HEK293 (cell line): ENCODE measurements at regions not wholly inside any gene's neighbourhood (a gene's known extent, or its start where the extent isn't known, plus 50 kb on each side); places are given as distances from the start of the nearest gene placed in this dataset.

Experiments used
- CTCF ChIA-PET: fragments of 350-600 bp; formaldehyde crosslinking; extraction: SDS; loops from one replicate; lab custom pipeline; 2021; ENCODE audit warnings: antibody characterized with exemption; lab: Yijun Ruan, JAX
- POLR2A ChIA-PET: fragments of 300-600 bp; formaldehyde crosslinking; extraction: SDS; loops from one replicate; lab custom pipeline; 2020; ENCODE audit warnings: antibody characterized with exemption, inconsistent platforms; lab: Yijun Ruan, JAX
- H3K27ac ChIP-seq: fragments of 200-500 bp; sonication (Bioruptor generic); 2 replicates; pipeline ENCODE4 v1.5.1; 2014; ENCODE audit warnings: low read depth, low read length, control low read depth, inconsistent platforms; ENCODE audit errors: extremely low read depth
- H3K36me3 ChIP-seq, 2 experiments: fragments of 200-500 bp in 1 of 2; sonication (Bioruptor generic) in 1 of 2; 1 replicate in 1 of 2; 2 replicates in 1 of 2; pipeline ENCODE4 v1.5.1; 2014 to 2017; ENCODE audit warnings: inconsistent platforms in 2 of 2, low read length in 2 of 2; ENCODE audit not compliant: control insufficient read depth in 2 of 2, insufficient read depth in 1 of 2
- H3K4me1 ChIP-seq: fragments of 200-500 bp; sonication (Bioruptor generic); 2 replicates; pipeline ENCODE4 v1.5.1; 2014; ENCODE audit warnings: mild to moderate bottlenecking, low read length, inconsistent platforms; ENCODE audit not compliant: control insufficient read depth, insufficient read depth
- H3K4me3 ChIP-seq: 2 replicates; pipeline ENCODE4 v1.5.1; 2011; ENCODE audit warnings: low read depth, mild to moderate bottlenecking, control low read depth, low read length, moderate library complexity
- H3K9me3 ChIP-seq: fragments of 200-500 bp; sonication (Bioruptor generic); 2 replicates; pipeline ENCODE4 v1.5.1; 2014; ENCODE audit warnings: low read depth, low read length, inconsistent platforms; ENCODE audit not compliant: control insufficient read depth, insufficient read depth
- BCL11A ChIP-seq: fragments of 450-650 bp; formaldehyde crosslinking; IDR thresholded peaks from 2 replicates; pipeline ENCODE4 v1.5.1; 2016; ENCODE audit warnings: low read depth, missing biosample characterization, missing genetic modification characterization
- BCL11B ChIP-seq: fragments of 450-650 bp; formaldehyde crosslinking; IDR thresholded peaks from 2 replicates; pipeline ENCODE4 v1.5.1; 2016; ENCODE audit warnings: low read depth, missing biosample characterization, missing genetic modification characterization
- GLI2 ChIP-seq: fragments of 450-650 bp; formaldehyde crosslinking; IDR thresholded peaks from 2 replicates; pipeline ENCODE4; 2017; ENCODE audit warnings: missing biosample characterization, missing genetic modification characterization, low read depth, borderline replicate concordance
- GLIS2 ChIP-seq: fragments of 450-650 bp; formaldehyde crosslinking; IDR thresholded peaks from 2 replicates; pipeline ENCODE4 v1.5.1; 2016; ENCODE audit warnings: missing biosample characterization, missing genetic modification characterization
- KLF7 ChIP-seq: fragments of 450-650 bp; formaldehyde crosslinking; IDR thresholded peaks from 2 replicates; pipeline ENCODE4 v1.5.1; 2016; ENCODE audit warnings: missing biosample characterization, missing genetic modification characterization, borderline replicate concordance
- KLF9 ChIP-seq: fragments of 450-650 bp; formaldehyde crosslinking; IDR thresholded peaks from 2 replicates; pipeline ENCODE4 v1.5.1; 2016; ENCODE audit warnings: missing biosample characterization, missing genetic modification characterization, low read depth
- OSR2 ChIP-seq: fragments of 450-650 bp; formaldehyde crosslinking; IDR thresholded peaks from 2 replicates; pipeline ENCODE4 v1.5.1; 2016; ENCODE audit warnings: missing biosample characterization, missing genetic modification characterization
- SP3 ChIP-seq: fragments of 450-650 bp; formaldehyde crosslinking; IDR thresholded peaks from 2 replicates; pipeline ENCODE4 v1.5.1; 2016; ENCODE audit warnings: missing biosample characterization, missing genetic modification characterization
- TCF7L2 ChIP-seq: IDR thresholded peaks from 2 replicates; pipeline ENCODE4 v1.6.1; 2011; ENCODE audit warnings: low read depth, mild to moderate bottlenecking, inconsistent platforms, low read length, moderate library complexity, borderline replicate concordance
- YY1 ChIP-seq: fragments of 450-650 bp; formaldehyde crosslinking; IDR thresholded peaks from 2 replicates; pipeline ENCODE4 v1.5.1; 2018; ENCODE audit warnings: missing biosample characterization, missing genetic modification characterization
- ZBTB21 ChIP-seq: fragments of 450-650 bp; formaldehyde crosslinking; IDR thresholded peaks from 2 replicates; pipeline ENCODE4 v1.5.1; 2017; ENCODE audit warnings: missing biosample characterization, missing genetic modification characterization
- ZBTB8A ChIP-seq: fragments of 450-650 bp; formaldehyde crosslinking; IDR thresholded peaks from 2 replicates; pipeline ENCODE4 v1.5.1; 2016; ENCODE audit warnings: missing biosample characterization, missing genetic modification characterization
- ZFP41 ChIP-seq: fragments of 450-650 bp; formaldehyde crosslinking; IDR thresholded peaks from 2 replicates; pipeline ENCODE4 v1.5.1; 2016; ENCODE audit warnings: missing biosample characterization, missing genetic modification characterization, borderline replicate concordance
- ZNF10 ChIP-seq: fragments of 450-650 bp; formaldehyde crosslinking; IDR thresholded peaks from 2 replicates; pipeline ENCODE4 v1.5.1; 2017; ENCODE audit warnings: missing biosample characterization, missing genetic modification characterization
- ZNF112 ChIP-seq: fragments of 450-650 bp; formaldehyde crosslinking; IDR thresholded peaks from 2 replicates; pipeline ENCODE4 v1.5.0; 2017; ENCODE audit warnings: missing biosample characterization, missing genetic modification characterization
- ZNF169 ChIP-seq: fragments of 450-650 bp; formaldehyde crosslinking; IDR thresholded peaks from 2 replicates; pipeline ENCODE4 v1.5.1; 2016; ENCODE audit warnings: missing biosample characterization, missing genetic modification characterization
- ZNF311 ChIP-seq: fragments of 450-650 bp; formaldehyde crosslinking; IDR thresholded peaks from 2 replicates; pipeline ENCODE4 v1.5.1; 2017; ENCODE audit warnings: missing biosample characterization, missing genetic modification characterization, borderline replicate concordance
- ZNF354C ChIP-seq: fragments of 450-650 bp; formaldehyde crosslinking; IDR thresholded peaks from 2 replicates; pipeline ENCODE4 v1.5.1; 2016; ENCODE audit warnings: missing biosample characterization, missing genetic modification characterization, low read depth, borderline replicate concordance
- ZNF426 ChIP-seq: fragments of 450-650 bp; formaldehyde crosslinking; IDR thresholded peaks from 2 replicates; pipeline ENCODE4 v1.5.1; 2017; ENCODE audit warnings: missing biosample characterization, missing genetic modification characterization, mild to moderate bottlenecking, inconsistent platforms, moderate library complexity
- ZNF549 ChIP-seq: fragments of 450-650 bp; IDR thresholded peaks from 2 replicates; pipeline ENCODE4 v1.5.1; 2018; ENCODE audit warnings: missing biosample characterization, missing genetic modification characterization, mild to moderate bottlenecking, inconsistent platforms, moderate library complexity
- ZNF558 ChIP-seq: fragments of 450-650 bp; formaldehyde crosslinking; IDR thresholded peaks from 2 replicates; pipeline ENCODE4 v1.5.1; 2016; ENCODE audit warnings: missing biosample characterization, missing genetic modification characterization
- ZNF621 ChIP-seq: fragments of 450-650 bp; formaldehyde crosslinking; IDR thresholded peaks from 2 replicates; pipeline ENCODE4 v1.5.1; 2017; ENCODE audit warnings: missing biosample characterization, missing genetic modification characterization
- ZNF629 ChIP-seq: fragments of 450-650 bp; formaldehyde crosslinking; IDR thresholded peaks from 2 replicates; pipeline ENCODE4 v1.5.1; 2017; ENCODE audit warnings: missing biosample characterization, missing genetic modification characterization
- ZNF701 ChIP-seq: fragments of 450-650 bp; formaldehyde crosslinking; IDR thresholded peaks from 2 replicates; pipeline ENCODE4 v1.5.1; 2016; ENCODE audit warnings: missing biosample characterization, missing genetic modification characterization
- ZNF747 ChIP-seq: fragments of 450-650 bp; formaldehyde crosslinking; IDR thresholded peaks from 2 replicates; pipeline ENCODE4 v1.5.1; 2016; ENCODE audit warnings: missing biosample characterization, missing genetic modification characterization
- TF ChIP-seq, protein P1 (sequence below): fragments of 450-650 bp; formaldehyde crosslinking; IDR thresholded peaks from 2 replicates; pipeline ENCODE4 v1.5.1; 2016; ENCODE audit warnings: missing biosample characterization, missing genetic modification characterization
- TF ChIP-seq, protein P2 (sequence below): fragments of 450-650 bp; formaldehyde crosslinking; IDR thresholded peaks from 2 replicates; pipeline ENCODE4 v1.5.1; 2017; ENCODE audit warnings: missing biosample characterization, missing genetic modification characterization
- TF ChIP-seq, protein P3 (sequence below): fragments of 450-650 bp; formaldehyde crosslinking; IDR thresholded peaks from 2 replicates; pipeline ENCODE4 v1.5.1; 2017; ENCODE audit warnings: missing biosample characterization, missing genetic modification characterization
- TF ChIP-seq, protein P4 (sequence below): fragments of 450-650 bp; formaldehyde crosslinking; IDR thresholded peaks from 2 replicates; pipeline ENCODE4 v1.5.1; 2017; ENCODE audit warnings: missing biosample characterization, missing genetic modification characterization
- TF ChIP-seq, protein P5 (sequence below): fragments of 450-650 bp; formaldehyde crosslinking; IDR thresholded peaks from 2 replicates; pipeline ENCODE4 v1.5.1; 2016; ENCODE audit warnings: missing biosample characterization, missing genetic modification characterization

DNA sequence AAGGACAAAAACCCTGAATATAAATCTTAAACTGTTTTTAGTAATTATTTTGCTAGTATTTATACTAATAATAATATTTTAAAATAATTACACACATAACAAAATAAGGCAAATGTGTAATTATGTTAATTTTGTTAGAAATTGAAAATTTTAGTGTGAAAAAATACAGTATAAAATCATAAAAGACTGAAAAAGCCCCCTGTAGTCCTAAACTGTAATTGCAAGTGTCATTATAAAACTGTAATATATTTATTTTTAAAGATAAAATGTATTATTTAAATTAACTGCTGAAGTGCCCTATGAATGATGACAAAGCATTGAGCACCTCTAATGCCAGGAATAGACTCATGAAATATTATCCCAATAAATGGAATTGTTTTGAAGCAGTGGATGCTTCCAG, 1117.7 kb downstream of the CBLN2 start (continued):
- TF ChIP-seq KLF7 (tag by site-specific recombination) (no peak), ZNF747 (tag by site-specific recombination) (no peak), ZNF629 (tag by site-specific recombination) (no peak), ZNF701 (no peak), GLI2 (tag by site-specific recombination) (no peak), ZNF621 (tag by site-specific recombination) (no peak), ZBTB8A (no peak), ZNF10 (tag by site-specific recombination) (no peak), ZNF112 (no peak)
- TF ChIP-seq, protein P1, sequence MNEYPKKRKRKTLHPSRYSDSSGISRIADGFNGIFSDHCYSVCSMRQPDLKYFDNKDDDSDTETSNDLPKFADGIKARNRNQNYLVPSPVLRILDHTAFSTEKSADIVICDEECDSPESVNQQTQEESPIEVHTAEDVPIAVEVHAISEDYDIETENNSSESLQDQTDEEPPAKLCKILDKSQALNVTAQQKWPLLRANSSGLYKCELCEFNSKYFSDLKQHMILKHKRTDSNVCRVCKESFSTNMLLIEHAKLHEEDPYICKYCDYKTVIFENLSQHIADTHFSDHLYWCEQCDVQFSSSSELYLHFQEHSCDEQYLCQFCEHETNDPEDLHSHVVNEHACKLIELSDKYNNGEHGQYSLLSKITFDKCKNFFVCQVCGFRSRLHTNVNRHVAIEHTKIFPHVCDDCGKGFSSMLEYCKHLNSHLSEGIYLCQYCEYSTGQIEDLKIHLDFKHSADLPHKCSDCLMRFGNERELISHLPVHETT (tag by site-specific recombination): no peak
- TF ChIP-seq, protein P2, sequence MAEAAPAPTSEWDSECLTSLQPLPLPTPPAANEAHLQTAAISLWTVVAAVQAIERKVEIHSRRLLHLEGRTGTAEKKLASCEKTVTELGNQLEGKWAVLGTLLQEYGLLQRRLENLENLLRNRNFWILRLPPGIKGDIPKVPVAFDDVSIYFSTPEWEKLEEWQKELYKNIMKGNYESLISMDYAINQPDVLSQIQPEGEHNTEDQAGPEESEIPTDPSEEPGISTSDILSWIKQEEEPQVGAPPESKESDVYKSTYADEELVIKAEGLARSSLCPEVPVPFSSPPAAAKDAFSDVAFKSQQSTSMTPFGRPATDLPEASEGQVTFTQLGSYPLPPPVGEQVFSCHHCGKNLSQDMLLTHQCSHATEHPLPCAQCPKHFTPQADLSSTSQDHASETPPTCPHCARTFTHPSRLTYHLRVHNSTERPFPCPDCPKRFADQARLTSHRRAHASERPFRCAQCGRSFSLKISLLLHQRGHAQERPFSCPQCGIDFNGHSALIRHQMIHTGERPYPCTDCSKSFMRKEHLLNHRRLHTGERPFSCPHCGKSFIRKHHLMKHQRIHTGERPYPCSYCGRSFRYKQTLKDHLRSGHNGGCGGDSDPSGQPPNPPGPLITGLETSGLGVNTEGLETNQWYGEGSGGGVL (tag by site-specific recombination): no peak

DNA sequence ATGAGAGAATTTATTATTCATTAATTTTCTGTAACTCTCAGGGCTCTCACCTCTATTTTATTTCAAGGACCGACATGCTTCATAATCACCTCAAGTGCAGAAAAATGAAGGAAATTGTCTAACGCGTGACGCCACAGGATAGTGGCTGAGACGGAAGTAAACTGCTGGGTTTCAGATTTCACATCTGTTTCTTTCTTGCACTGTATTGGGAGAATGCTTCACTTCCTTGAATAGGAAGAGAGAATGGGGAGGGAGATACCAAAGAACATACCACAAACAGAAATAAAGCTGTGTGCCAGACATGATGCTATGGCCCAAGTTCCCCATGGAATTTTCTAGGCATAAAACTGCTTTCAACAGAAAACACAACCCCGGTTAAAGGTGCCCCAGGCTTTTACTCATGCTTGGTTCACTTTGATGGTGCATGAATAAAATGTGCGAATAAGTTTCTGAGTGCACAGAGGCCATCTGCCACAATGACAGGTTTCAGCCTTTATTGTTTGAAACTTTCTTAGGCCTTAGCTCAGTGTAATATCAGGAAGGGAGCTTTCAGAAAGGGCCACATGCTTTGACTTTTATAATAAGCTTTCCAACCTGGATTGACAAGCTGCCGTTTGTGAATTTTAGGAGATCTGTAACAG, 1116.4 kb downstream of the SOCS6 start:
- Histone ChIP-seq H3K27ac (no peak overlapping the region), H3K9me3 (no peaks in the 10 kb centered on the region), H3K4me1 (no peaks in the 10 kb centered on the region), H3K36me3 (no peaks in the 10 kb centered on the region), H3K4me3 (no peak overlapping the region)
- POLR2A ChIA-PET: no interaction called here
- no peak for TF ChIP-seq ZNF311 (tag by site-specific recombination)
- no peak for TF ChIP-seq ZNF558
- TF ChIP-seq OSR2 (tag by site-specific recombination): no peak
- TF ChIP-seq, protein P3, sequence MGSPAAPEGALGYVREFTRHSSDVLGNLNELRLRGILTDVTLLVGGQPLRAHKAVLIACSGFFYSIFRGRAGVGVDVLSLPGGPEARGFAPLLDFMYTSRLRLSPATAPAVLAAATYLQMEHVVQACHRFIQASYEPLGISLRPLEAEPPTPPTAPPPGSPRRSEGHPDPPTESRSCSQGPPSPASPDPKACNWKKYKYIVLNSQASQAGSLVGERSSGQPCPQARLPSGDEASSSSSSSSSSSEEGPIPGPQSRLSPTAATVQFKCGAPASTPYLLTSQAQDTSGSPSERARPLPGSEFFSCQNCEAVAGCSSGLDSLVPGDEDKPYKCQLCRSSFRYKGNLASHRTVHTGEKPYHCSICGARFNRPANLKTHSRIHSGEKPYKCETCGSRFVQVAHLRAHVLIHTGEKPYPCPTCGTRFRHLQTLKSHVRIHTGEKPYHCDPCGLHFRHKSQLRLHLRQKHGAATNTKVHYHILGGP: no peak
- TF ChIP-seq ZNF426: no peak
- no peak for TF ChIP-seq ZNF549 (tag by site-specific recombination)
- no peak for TF ChIP-seq SP3 (tag by site-specific recombination)
- no peak for TF ChIP-seq GLIS2 (tag by site-specific recombination)
- TF ChIP-seq ZNF169 (tag by site-specific recombination): no peak
- no peak for TF ChIP-seq BCL11A
- no peak for TF ChIP-seq KLF9 (tag by site-specific recombination)
- TF ChIP-seq ZFP41 (tag by site-specific recombination): no peak
- TF ChIP-seq YY1 (tag by site-specific recombination): no peak
- TF ChIP-seq ZBTB21 (tag by site-specific recombination): no peak
- no peak for TF ChIP-seq BCL11B (tag by site-specific recombination)
- TF ChIP-seq, protein P4, sequence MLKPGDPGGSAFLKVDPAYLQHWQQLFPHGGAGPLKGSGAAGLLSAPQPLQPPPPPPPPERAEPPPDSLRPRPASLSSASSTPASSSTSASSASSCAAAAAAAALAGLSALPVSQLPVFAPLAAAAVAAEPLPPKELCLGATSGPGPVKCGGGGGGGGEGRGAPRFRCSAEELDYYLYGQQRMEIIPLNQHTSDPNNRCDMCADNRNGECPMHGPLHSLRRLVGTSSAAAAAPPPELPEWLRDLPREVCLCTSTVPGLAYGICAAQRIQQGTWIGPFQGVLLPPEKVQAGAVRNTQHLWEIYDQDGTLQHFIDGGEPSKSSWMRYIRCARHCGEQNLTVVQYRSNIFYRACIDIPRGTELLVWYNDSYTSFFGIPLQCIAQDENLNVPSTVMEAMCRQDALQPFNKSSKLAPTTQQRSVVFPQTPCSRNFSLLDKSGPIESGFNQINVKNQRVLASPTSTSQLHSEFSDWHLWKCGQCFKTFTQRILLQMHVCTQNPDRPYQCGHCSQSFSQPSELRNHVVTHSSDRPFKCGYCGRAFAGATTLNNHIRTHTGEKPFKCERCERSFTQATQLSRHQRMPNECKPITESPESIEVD: no peak
- TF ChIP-seq, protein P5, sequence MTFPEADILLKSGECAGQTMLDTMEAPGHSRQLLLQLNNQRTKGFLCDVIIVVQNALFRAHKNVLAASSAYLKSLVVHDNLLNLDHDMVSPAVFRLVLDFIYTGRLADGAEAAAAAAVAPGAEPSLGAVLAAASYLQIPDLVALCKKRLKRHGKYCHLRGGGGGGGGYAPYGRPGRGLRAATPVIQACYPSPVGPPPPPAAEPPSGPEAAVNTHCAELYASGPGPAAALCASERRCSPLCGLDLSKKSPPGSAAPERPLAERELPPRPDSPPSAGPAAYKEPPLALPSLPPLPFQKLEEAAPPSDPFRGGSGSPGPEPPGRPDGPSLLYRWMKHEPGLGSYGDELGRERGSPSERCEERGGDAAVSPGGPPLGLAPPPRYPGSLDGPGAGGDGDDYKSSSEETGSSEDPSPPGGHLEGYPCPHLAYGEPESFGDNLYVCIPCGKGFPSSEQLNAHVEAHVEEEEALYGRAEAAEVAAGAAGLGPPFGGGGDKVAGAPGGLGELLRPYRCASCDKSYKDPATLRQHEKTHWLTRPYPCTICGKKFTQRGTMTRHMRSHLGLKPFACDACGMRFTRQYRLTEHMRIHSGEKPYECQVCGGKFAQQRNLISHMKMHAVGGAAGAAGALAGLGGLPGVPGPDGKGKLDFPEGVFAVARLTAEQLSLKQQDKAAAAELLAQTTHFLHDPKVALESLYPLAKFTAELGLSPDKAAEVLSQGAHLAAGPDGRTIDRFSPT (tag by site-specific recombination): no peak
- TF ChIP-seq TCF7L2: no peak
- no peak for TF ChIP-seq ZNF354C (tag by site-specific recombination)
- CTCF ChIA-PET: no interaction called here
